SIG-M5 treated with dmso at 0.1 percent for 504 hours (cell line): ENCODE measurements at regions not wholly inside any gene's neighbourhood (a gene's known extent, or its start where the extent isn't known, plus 50 kb on each side); places are given as distances from the start of the nearest gene placed in this dataset.

Experiments used
- DNase-seq: peaks from one replicate; lab custom pipeline; 2025; ENCODE audit not compliant: unreplicated experiment; lab: John Stamatoyannopoulos, UW

GRCh38 chr7:45987521-45988290 is 66.6 kb upstream of the IGFBP3 start:
- DNase-seq: no peak

- DNase-seq: no peak
Observed at GRCh38 chr7:45986355-45987298, 65.6 kb upstream of the IGFBP3 start.

DNA sequence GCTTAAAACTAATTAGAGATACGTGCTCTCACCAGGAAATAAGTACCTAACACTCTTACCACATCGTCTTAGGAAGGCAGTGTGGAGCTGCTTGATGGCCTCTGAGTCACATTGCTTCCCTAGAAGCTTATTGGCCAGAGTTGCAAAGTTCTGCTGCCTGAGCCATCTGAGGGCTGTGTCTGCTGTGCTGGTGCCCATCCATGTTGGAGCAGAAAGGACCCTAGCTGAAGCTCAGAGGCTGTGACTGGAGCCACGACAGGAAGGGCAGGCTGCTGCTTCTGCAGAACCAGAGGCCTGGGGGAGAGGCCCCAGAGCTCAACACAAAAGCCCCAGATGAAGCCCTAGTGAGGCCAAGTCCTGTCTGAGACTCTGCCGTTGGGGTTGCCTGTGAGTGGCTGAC is 64.8 kb upstream of the IGFBP3 start:
- DNase-seq: peak; percentile 5

DNA sequence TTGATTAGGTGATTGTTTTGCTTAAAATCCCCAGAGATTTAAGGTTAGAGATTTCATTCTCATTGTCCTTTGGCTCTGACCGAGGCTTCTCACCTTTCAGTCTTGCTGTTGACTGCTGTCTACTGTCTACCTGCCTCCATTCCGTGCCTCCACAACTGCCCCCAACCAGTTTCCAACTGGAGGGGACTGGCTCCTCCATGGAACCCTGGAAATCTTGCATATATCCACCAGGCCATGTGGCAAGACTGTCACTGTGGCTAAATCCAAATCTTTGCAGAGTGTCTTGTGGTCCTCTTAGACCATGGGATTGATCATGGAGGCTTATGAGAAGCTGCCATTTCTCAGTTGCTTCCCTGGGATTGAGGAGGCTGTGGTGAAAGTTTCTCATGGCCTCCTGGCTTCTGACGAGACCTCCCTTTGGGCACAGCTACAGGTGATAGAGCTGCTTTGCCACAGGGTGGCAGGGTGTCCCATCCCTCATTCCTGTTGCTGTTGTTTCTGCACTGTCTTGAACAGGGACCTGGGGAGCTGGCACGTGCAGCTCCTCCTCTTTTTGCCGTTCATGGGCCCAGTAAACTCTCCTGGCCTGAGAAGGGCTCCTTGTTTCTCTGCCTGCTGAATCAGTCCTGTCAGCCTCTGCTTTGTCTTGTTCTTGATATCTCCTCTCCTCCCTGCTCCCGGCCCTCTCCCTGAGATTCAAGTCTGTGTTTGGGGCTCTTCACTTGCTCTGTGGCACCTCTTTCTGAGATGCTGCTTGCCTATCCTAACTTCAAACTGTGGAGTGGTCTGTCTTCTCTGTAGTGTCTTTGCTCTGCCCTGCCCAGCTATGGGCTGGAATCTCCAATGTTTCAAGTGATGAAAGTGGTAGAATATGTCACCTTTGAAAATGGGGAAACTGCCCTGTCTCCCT is 63.6 kb upstream of the IGFBP3 start:
- peak; percentile 46 for DNase-seq

- DNase-seq: no peak
Observed at GRCh38 chr7:45983720-45984255, 62.7 kb upstream of the IGFBP3 start.

- DNase-seq: no peak
Observed at GRCh38 chr7:45982907-45983719, 62.0 kb upstream of the IGFBP3 start.

DNA sequence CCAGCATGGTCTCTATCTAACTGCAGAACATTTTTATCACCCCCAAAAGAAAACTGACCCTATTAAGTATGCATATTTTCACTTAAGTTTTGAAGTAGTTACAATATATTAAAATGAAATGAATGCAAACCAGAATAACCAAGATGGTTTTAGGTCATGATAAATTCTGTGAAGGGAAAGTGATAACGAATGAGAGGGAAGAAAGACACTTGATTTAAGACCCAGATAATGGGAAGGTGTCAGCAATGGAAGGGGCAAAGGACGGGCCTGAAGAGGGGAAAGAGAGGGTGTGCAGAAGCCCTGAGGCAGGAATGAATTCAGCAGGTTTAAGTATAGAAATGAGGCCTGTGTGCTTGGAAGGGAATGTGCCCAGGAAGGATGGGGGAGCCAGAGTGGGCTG is 61.1 kb upstream of the IGFBP3 start:
- no peak for DNase-seq

DNA sequence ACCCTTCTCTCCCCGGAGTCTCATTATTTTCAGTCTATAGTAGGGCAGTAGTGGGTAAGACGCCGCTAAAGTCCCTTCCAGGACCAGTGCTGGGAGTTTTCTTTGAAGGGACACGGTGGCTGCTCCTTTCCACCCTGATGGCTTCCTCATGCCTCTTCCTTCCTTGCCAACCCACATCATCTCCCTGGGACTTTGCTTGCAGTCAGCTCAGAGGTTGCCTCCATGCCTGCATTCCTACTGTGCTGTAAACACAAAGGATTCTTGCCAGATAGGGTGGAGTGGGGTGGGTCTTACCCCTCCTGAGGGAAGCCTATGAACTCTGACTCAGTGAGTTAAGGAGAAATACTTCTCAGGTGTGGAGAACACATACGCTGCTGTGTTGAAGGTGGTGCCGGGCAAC is 59.9 kb upstream of the IGFBP3 start:
- no peak for DNase-seq

GRCh38 chr7:45980181-45980905 is 59.3 kb upstream of the IGFBP3 start:
- no peak for DNase-seq

DNA sequence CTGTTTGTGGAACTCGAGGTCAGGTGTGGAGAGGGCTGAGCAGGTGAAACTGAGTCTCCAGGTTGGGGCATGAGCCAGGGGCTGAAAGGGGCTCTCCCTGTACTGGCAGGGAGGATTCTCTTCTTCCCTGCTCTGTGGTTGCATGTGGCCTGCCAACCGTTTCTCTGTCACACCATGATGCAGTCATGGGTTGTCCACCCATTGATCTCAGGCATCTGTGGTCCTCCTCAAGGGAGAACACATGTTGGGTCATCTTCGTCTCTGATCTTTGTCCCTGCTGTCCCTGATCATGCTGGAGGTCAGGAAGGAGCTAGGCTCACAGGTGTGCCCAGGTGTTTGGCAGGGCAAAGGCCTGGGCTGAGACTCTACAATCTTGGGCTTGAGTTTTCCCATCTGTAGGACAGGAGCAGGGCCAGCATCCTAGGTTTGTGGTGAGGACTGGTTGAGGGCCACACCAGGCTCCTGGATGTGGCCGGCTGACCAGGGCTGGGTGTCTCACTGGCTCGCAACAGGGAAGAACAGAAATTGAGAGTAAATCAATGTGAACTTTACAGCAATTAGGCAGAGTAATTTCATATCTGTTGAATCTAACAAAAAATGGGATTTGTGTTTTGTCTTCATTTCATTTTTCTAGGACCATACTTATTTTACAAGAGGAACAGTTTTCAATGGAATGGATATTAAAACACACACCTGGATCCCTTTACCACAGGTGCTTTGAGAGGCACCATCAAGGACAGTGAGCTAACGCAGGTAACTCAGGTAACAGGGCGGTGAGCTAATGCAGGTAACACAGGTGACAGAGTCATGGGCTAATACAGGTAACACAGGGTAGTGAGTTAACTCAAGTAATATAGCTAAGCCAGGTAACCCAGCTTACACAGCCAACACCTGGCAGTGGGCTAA is 58.5 kb upstream of the IGFBP3 start:
- DNase-seq: no peak

GRCh38 chr7:45978731-45979211 is 57.7 kb upstream of the IGFBP3 start:
- no peak for DNase-seq

DNA sequence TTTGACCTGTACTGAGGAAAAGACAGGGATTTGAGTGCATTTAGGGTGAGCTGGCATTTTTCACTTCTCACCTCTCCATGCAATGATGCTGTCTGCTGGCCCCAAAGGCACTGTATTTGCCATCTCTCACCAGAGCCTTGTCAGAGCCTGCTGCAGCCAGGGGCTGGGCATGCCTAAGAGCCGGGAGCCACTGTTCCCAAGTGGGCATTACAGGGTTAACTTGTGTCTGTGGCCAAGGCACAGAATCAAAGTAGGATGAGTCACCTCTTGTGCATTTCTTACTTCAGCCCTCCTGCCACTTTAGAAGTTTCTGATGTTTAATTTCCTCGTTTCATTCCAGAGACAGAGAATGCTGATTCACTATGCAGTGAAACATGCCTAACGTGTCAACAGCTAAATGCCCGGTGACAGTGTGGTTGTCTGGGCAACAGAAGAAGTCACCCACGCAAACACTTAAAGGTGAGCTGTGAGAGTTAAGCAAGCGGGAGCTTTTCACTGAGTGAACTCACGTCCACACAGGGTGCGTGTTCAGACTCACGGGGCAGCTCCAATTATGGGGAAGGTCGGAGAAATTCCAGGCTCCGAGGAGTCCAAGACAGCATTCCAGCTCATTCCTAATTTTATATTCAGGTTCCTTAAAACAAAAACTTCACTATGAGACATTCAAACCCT is 57.1 kb upstream of the IGFBP3 start:
- DNase-seq: peak; percentile 83

GRCh38 chr7:45977256-45977780 is 56.2 kb upstream of the IGFBP3 start:
- DNase-seq: no peak

DNA sequence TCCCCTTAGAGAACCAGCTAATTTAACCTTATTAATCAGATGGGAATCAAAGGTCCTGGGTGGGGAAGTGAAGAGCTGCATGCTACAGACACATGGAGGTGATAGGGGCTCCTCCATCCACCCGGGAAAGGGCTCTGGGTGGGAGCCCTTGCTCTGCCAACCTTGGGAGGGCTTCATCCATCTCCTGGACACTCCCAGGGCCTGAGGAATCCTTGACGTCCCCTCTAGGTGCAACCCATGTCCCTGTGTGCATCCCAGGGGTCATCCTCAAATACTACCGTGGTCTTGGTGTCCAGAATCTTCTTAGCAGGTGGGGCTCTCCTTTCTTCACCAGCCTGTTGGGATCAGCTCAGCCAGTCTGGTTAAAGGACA is 55.4 kb upstream of the IGFBP3 start:
- DNase-seq: no peak

GRCh38 chr7:45975847-45976484 is 54.9 kb upstream of the IGFBP3 start:
- no peak for DNase-seq

DNA sequence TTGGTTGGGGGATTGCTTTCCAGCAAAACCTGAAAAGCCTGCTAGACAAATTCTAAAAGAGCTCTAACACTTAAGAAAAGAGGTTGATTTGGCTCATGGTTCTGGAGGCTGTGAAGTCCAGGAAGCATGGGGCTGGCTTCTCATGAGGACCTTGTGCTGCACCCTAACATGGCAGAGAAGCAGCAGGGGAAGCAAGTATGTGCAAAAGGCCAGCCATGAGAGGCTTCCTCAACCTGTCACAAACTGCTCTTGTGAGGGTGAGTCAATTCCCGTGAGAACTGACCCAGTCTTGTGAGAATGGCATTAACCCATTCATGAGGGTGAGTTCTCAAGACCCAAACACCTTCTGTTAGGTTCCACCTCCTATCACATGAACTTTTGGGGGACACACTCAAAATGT is 54.3 kb upstream of the IGFBP3 start:
- no peak for DNase-seq
